ENCODE measurements at regions not wholly inside any gene's neighbourhood (a gene's known extent, or its start where the extent isn't known, plus 50 kb on each side); places are given as distances from the start of the nearest gene placed in this dataset.

GRCh38 chr20:60228255-60228654 lies 270.0 kb downstream of the CDH26 start:
- TF ChIP-seq EZH2 (optimal IDR thresholded peaks at IDR 0.05; ENCODE audit: low read depth, low read length) (no peak), EZH2phosphoT487 (IDR thresholded peaks at IDR 0.05; ENCODE audit: low read length) (no peak)
- TF ChIP-seq, protein P1, sequence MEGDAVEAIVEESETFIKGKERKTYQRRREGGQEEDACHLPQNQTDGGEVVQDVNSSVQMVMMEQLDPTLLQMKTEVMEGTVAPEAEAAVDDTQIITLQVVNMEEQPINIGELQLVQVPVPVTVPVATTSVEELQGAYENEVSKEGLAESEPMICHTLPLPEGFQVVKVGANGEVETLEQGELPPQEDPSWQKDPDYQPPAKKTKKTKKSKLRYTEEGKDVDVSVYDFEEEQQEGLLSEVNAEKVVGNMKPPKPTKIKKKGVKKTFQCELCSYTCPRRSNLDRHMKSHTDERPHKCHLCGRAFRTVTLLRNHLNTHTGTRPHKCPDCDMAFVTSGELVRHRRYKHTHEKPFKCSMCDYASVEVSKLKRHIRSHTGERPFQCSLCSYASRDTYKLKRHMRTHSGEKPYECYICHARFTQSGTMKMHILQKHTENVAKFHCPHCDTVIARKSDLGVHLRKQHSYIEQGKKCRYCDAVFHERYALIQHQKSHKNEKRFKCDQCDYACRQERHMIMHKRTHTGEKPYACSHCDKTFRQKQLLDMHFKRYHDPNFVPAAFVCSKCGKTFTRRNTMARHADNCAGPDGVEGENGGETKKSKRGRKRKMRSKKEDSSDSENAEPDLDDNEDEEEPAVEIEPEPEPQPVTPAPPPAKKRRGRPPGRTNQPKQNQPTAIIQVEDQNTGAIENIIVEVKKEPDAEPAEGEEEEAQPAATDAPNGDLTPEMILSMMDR (IDR thresholded peaks at IDR 0.05; ENCODE audit: low read length), result no peak
